HG03159 (cell line): ENCODE measurements at regions not wholly inside any gene's neighbourhood (a gene's known extent, or its start where the extent isn't known, plus 50 kb on each side); places are given as distances from the start of the nearest gene placed in this dataset.
"Not testable (repeated sequence)": the region's sequence is repeated elsewhere in the genome, so short reads cannot be mapped to it uniquely, and the experiment has no call there.

ENCODE experiments used
- ATAC-seq: cut with Tn5 transposase; IDR thresholded peaks from one replicate; pipeline ENCODE4 v1.9.1; 2021; ENCODE audit warnings: mild to moderate bottlenecking, moderate library complexity; ENCODE audit not compliant: unreplicated experiment

DNA sequence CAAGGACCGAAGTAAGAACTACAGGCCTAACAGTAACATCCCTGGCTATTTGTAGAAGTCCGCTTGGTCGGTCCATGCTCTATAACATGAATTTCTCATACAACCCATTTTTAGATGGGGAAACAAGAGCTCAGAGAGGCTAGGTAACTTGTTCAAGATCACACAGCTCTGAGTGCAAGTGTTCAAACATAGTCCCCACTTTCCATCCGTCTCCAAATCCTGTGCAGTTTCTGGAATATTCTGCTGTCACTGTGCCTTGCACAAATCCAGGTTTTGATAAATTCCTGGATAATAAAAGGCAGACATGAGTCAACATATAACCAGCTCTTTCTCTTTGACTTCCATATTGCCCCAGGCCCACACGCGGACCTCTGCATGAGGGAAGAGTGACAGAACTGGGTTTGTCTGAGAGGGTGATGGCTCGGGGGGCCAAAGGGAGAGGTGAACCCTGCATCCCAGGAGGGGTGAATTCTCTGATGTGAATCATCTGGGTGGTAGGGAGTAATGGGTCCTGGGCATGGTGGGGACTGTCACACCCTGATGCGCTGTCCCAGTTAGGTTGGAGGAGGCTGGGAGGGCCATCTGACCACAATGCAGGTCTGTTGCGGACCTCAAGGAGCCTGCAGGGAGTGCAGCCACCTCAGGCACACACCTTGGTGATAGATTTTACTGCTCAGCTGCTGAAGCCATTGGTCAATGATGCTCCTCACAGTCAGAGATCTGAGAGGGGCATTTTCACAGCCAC lies 162.2 kb downstream of the SMAD6 start:
- no peak for ATAC-seq

DNA sequence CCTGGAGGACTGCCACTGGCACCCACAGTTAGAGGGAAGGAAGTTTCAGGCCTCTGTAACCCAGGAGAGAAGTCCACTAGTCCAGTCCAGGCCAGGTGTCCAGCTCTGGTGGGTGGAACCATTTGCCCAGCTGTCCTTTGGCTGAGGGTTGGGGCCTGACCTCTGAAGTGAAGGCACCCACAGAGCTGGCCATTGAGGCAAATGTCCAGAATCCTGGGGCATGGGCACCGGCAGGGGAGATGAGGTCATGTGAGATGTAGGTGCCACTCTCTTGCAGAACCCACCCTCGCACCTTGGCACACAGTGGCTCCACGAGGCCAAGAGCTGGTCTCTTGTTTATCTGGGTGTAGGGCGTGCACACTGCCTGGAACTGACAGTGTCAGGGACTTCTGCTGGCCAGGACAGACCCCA lies 162.8 kb downstream of the SMAD6 start:
- no peak for ATAC-seq

DNA sequence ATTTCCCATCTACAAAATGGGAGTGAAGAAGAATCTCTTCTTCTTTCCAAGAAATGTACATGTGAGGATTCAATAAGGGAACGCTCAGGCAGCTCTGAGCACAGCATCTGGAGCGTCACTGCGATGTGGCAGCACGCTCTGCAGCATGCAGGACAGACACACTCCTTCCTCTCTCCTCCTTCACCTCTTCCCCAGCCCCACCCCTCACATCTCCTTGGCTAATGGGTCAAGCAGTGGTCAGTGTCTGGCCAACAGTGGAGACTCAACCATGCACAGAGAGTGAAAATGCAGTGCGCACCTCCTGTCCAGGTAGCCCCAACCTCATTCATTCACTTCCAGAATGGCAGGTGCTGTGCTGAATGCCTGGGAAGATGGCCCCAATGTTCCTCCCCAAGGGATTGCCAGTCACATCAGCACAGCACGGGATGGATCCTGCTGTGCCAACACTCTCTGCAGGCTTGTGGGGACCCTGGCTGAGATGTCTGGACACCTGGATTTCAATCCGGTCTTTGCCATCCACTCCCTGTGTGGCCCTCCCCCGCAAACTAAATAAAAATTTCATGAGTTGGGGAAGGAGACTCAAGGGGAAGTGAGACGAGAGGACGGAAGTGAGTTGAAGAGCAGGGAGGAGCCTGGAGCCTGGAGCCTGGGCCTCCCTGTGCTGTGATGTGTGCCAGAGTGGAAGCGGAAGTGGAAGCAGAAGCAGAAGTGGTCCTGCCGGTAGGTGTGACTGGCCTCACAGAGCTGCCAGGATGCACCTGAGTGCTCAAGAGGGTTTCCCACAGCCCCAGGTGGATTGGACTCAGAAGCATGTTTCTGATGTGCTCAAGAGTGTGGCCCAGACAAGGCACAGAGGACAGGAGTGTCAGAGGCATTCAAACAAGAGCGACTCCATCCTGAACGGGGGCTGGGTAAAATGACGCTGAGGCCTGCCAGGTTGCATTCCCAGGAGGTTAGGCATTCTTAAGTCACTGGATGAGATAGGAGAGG lies 163.9 kb downstream of the SMAD6 start:
- peak; percentile 92 for ATAC-seq

GRCh38 chr15:66866656-66867055 lies 164.6 kb downstream of the SMAD6 start:
- ATAC-seq: no peak

- no peak for ATAC-seq
Measured at GRCh38 chr15:66868918-66869317, 166.9 kb downstream of the SMAD6 start.

- no peak for ATAC-seq
Measured at GRCh38 chr15:66870880-66871388, 168.9 kb downstream of the SMAD6 start.

DNA sequence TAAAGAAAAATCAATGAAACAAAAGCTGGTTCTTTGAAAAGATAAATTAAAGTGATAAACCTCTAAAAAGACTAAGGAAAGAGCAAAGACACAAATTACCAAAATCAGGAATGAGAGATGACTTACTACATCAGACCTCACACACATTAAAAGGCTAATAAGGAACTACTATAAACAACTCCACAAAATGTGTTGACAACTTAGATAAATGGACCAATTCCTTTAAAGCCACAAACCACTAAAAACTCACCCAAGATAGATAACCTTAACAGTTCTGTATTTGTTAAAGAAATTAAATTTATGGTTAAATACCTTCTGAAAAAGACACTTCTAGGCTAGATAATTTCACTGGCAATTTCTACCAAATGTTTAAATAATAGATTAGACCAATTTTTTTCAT lies 170.4 kb downstream of the SMAD6 start:
- no peak for ATAC-seq

- not testable (repeated sequence) for ATAC-seq
Measured at GRCh38 chr15:66873331-66873730, 171.3 kb downstream of the SMAD6 start.

- ATAC-seq: no peak
Measured at GRCh38 chr15:66873856-66874255, 171.8 kb downstream of the SMAD6 start.

DNA sequence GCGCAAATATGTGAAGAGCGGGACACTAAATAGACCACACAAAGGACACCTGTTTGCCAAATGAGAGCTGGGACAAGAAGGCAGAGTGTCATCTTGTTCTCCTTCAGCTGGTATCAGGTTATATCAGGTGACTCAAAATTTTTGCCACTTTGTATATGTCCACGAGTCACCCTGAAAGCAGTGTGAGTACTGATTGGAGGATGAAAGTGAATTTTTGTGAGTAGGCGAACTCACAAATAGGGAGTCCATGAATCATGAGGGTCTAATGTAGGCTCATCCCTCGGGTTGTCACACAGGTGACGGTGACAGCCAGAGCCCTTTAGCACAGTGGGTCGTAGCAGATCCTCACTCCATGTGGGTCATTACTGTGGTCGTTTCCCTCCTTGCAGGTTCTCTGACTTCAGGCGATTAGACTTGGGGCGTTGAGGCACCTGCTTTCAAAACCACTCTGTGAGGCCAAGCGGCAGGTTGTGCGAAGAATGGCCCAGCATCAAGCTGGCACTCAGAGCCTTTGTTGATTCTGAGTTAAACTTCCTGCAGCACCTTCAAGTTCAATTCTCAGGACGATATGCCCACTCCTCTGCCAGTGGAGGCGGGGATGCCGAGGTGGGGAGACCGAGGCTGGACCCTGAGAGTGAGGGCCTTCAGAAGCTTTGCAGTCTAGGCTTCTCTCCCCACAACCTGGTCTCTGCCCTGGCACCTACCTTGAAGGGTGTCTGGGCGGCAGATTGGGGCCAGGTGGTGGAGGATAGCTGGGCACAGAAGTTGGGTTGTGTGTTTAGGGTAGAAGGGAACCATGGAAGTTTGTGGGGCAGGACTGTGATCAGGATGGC lies 173.8 kb downstream of the SMAD6 start:
- ATAC-seq: no peak

DNA sequence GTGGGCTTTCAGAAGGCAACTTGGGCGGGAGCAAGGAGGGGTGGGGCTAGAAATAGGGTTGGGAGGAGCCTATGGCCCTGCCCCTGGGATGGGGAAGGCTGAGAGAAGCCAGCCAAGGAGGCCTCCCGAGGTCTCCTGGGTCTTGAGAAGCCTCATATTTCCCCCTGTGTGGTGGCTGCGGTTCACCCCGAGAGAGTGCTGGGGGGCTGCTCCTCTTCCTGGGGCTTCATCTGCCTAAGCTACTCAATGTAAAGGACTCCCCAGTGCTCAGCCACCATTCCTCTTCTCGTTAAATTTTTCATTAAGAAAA lies 174.3 kb downstream of the SMAD6 start:
- ATAC-seq: no peak

GRCh38 chr15:66876731-66877476 lies 174.9 kb downstream of the SMAD6 start:
- ATAC-seq: no peak

DNA sequence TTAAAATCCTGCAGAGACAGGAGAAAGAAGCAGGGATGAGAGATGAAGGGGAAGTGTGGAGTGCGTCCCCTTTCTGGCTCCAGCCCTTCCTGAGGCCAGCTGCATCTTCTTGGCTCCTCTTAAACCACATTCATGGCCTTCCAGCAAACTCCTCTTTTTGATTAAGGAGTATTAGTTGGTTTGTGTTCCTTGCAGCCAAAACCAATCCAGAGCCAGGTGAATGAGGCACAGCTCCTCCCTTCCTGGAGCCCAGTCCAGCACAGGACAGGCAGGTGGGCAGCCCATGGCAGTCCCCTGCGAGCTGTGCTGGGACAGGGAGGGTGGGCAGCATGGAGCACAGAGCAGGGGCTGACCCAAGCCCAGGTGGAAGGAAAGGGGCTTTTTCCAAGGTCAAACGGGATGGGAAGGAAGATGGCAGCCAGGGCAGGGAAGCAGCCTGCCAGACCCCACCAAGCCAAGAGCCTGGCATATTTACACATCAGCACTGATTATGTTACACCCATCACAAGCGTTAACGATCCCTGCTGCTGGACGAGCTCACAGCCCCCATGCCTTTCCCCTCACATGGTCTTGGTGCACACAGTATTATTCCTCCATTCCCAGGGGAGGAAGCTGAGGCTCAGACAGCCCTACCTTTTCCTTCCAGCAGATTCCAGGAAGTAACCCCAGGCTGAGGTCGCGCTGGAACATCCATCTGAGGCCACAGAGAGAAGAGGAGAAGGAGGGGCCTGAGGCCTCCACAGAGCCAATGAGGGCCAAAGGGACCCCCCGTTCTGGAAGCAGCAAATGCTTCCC lies 175.6 kb downstream of the SMAD6 start:
- ATAC-seq: no peak

DNA sequence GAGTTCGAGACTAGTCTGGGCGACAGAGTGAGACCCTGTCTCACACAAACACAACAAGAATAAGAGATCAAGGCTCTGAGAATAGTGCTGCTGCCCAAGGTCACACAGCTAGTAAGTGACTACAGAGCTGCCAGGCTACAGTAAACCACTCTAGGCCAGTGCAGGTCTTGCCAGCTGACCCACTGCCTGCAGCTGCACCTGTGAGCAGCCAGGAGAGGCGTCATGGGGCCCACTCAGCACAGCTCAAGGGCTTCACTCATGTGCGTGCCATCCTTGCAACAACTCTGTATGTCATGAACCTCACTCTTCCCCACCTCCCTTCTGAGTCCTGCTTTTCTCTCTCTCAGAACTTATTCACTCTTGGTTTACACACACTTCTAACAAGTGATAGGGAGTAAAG lies 176.7 kb downstream of the SMAD6 start:
- no peak for ATAC-seq

- ATAC-seq: no peak
Measured at GRCh38 chr15:66879531-66880368, 177.7 kb downstream of the SMAD6 start.

DNA sequence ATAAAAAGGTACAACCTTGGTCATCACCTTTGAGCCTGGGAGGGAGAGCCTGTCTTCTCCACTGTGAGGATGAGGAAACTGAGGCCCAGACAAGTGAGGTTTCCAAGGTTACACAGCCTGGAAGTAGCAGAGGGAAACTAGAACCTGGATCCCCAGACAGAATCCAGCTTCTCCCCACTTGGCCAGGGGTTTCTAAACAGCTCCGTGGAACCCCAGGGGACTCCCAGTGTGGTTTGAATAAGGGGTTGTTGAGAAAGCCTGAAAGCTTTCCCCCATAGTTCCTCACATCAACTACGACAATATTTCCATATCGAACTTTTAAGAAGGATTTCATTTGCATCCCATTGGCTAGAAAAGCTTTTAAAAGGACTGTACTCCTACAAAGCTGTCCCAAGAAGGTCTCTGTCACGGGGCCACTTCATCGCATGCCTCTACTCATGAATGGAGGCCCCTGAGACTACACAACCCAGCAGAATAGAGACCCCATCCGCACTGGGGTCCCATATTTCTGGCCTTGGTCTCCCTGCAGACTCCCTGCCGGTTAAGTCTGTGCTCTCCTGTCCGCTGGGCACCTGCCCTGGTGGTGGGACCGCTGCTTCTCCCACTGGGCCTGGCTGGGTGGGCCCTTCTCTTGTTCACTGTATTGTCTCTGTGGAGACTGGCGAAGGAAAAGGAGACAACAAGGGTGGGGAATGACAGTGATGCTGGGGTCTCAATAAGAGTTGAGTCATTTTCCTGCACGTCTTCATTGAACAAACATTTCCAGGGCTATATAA lies 178.5 kb downstream of the SMAD6 start:
- ATAC-seq: no peak

GRCh38 chr15:66881173-66881905 lies 179.3 kb downstream of the SMAD6 start:
- no peak for ATAC-seq
